IMR-90 (cell line): ENCODE measurements at regions not wholly inside any gene's neighbourhood (a gene's known extent, or its start where the extent isn't known, plus 50 kb on each side); places are given as distances from the start of the nearest gene placed in this dataset.

Source experiments
- ATAC-seq: fragments of 200-7000 bp; cut with Tn5 transposase; 2 replicates; pipeline ENCODE4 v1.9.1; 2020; ENCODE audit warnings: low read depth, mild to moderate bottlenecking, moderate library complexity
- BruUV-seq: library from RNA; stranded (reverse); fragments of 400-500 nt; replicated peaks from 2 replicates; lab custom pipeline; 2021; lab: Mats Ljungman, UMichigan
- CTCF ChIA-PET: fragments of 300-600 bp; formaldehyde crosslinking; extraction: SDS; loops from one replicate; lab custom pipeline; 2021; ENCODE audit warnings: antibody characterized with exemption; lab: Yijun Ruan, JAX
- POLR2A ChIA-PET: fragments of 300-600 bp; sonication (Branson Sonifier 250); formaldehyde crosslinking; loops from one replicate; lab custom pipeline; 2022; ENCODE audit warnings: antibody characterized with exemption; ENCODE audit not compliant: unreplicated experiment; lab: Charles Lee
- DNase-seq: peaks from one replicate; pipeline ENCODE4 v3.0.0; 2013
- H2AFZ ChIP-seq: replicated peaks from 2 replicates; pipeline ENCODE3; 2013; ENCODE audit warnings: low read length, mild to moderate bottlenecking; ENCODE audit not compliant: poor library complexity
- H2AK5ac ChIP-seq: 2 replicates; pipeline ENCODE4 v1.6.1; 2013; ENCODE audit warnings: low read depth, low read length, inconsistent platforms
- H2AK9ac ChIP-seq: replicated peaks from 2 replicates; pipeline ENCODE3; 2013; ENCODE audit warnings: mild to moderate bottlenecking, low read depth, low read length, moderate library complexity; ENCODE audit not compliant: poor library complexity
- H2BK120ac ChIP-seq: 2 replicates; pipeline ENCODE4 v1.6.1; 2013; ENCODE audit warnings: low read depth, low read length, inconsistent platforms
- H2BK15ac ChIP-seq: 3 replicates; pipeline ENCODE4 v1.6.1; 2013; ENCODE audit warnings: low read depth, low read length, inconsistent platforms
- H2BK20ac ChIP-seq: 2 replicates; pipeline ENCODE4 v1.6.1; 2013; ENCODE audit warnings: low read depth, mild to moderate bottlenecking, inconsistent platforms, low read length, moderate library complexity
- H2BK5ac ChIP-seq: 2 replicates; pipeline ENCODE4 v1.6.1; 2013; ENCODE audit warnings: mild to moderate bottlenecking, low read depth, low read length, inconsistent platforms; ENCODE audit not compliant: poor library complexity, severe bottlenecking
- H3K14ac ChIP-seq: replicated peaks from 2 replicates; pipeline ENCODE4 v1.6.1; 2013; ENCODE audit warnings: low read depth, low read length, inconsistent platforms
- H3K18ac ChIP-seq: 2 replicates; pipeline ENCODE4 v1.6.1; 2013; ENCODE audit warnings: low read depth, low read length, control low read depth
- H3K23ac ChIP-seq: 2 replicates; pipeline ENCODE4 v1.6.1; 2013; ENCODE audit warnings: low read depth, low read length, inconsistent platforms
- H3K27ac ChIP-seq: 2 replicates; pipeline ENCODE4 v1.5.1; 2013; ENCODE audit warnings: mild to moderate bottlenecking, control low read depth, low read length; ENCODE audit not compliant: insufficient read depth
- H3K27me3 ChIP-seq: 2 replicates; pipeline ENCODE4 v1.6.1; 2013; ENCODE audit warnings: low read length; ENCODE audit not compliant: control insufficient read depth, insufficient read depth
- H3K36me3 ChIP-seq: 2 replicates; pipeline ENCODE4 v1.6.1; 2013; ENCODE audit warnings: low read length, mixed read lengths; ENCODE audit not compliant: control insufficient read depth, insufficient read depth
- H3K4ac ChIP-seq: 2 replicates; pipeline ENCODE4 v1.6.1; 2013; ENCODE audit warnings: low read depth, low read length, inconsistent platforms
- H3K4me1 ChIP-seq: 2 replicates; pipeline ENCODE4 v1.6.1; 2013; ENCODE audit warnings: low read length, mixed read lengths; ENCODE audit not compliant: control insufficient read depth, insufficient read depth
- H3K4me2 ChIP-seq: 2 replicates; pipeline ENCODE4 v1.6.1; 2013; ENCODE audit warnings: low read depth, mild to moderate bottlenecking, control low read depth, low read length, moderate library complexity
- H3K4me3 ChIP-seq: 2 replicates; pipeline ENCODE4 v1.5.1; 2013; ENCODE audit warnings: low read depth, mild to moderate bottlenecking, control low read depth, low read length, moderate library complexity; ENCODE audit not compliant: insufficient read depth
- H3K56ac ChIP-seq: 2 replicates; pipeline ENCODE4 v1.6.1; 2013; ENCODE audit warnings: low read length, inconsistent platforms; ENCODE audit not compliant: insufficient read depth; ENCODE audit errors: extremely low read depth
- H3K79me1 ChIP-seq, 2 experiments: 2 replicates each; pipeline ENCODE4 v1.6.1; 2013; ENCODE audit warnings: low read length in 2 of 2, inconsistent platforms in 1 of 2, low read depth in 1 of 2
- H3K9ac ChIP-seq: 2 replicates; pipeline ENCODE4 v1.6.1; 2013; ENCODE audit warnings: low read depth, low read length, control low read depth
- H3K9me1 ChIP-seq: 2 replicates; pipeline ENCODE4 v1.6.1; 2013; ENCODE audit warnings: low read length, inconsistent platforms; ENCODE audit not compliant: insufficient read depth
- H3K9me3 ChIP-seq: 2 replicates; pipeline ENCODE4 v1.6.1; 2013; ENCODE audit warnings: low read length; ENCODE audit not compliant: control insufficient read depth, insufficient read depth
- H4K20me1 ChIP-seq: 2 replicates; pipeline ENCODE4 v1.6.1; 2013; ENCODE audit warnings: low read length, inconsistent platforms; ENCODE audit not compliant: insufficient read depth
- H4K5ac ChIP-seq: 2 replicates; pipeline ENCODE4 v1.6.1; 2013; ENCODE audit warnings: mild to moderate bottlenecking, low read depth, low read length, control low read depth
- H4K8ac ChIP-seq, 2 experiments: 2 replicates each; pipeline ENCODE4 v1.6.1; 2013; ENCODE audit warnings: low read depth in 2 of 2, low read length in 2 of 2, control low read depth in 1 of 2, inconsistent platforms in 1 of 2
- H4K91ac ChIP-seq: 2 replicates; pipeline ENCODE4 v1.6.1; 2013; ENCODE audit warnings: low read depth, low read length, inconsistent platforms; ENCODE audit not compliant: insufficient read depth
- BHLHE40 ChIP-seq: fragments of 150-350 bp; IDR thresholded peaks from 2 replicates; pipeline ENCODE4 v1.6.1; 2016; ENCODE audit warnings: mild to moderate bottlenecking, low read depth, low read length
- CEBPB ChIP-seq: IDR thresholded peaks from 2 replicates; pipeline ENCODE4 v1.6.1; 2012; ENCODE audit warnings: low read depth, low read length, improper control_type of control experiment
- CTCF ChIP-seq: conservative IDR thresholded peaks from 2 replicates; pipeline ENCODE4 v1.5.1; 2012; ENCODE audit warnings: mild to moderate bottlenecking, low read depth, low read length, improper control_type of control experiment
- FOS ChIP-seq: fragments of 150-350 bp; IDR thresholded peaks from 2 replicates; pipeline ENCODE4 v1.6.1; 2016; ENCODE audit warnings: low read depth, low read length
- MAFK ChIP-seq: IDR thresholded peaks from 2 replicates; pipeline ENCODE4 v1.6.1; 2012; ENCODE audit warnings: low read depth, low read length, improper control_type of control experiment
- MXI1 ChIP-seq: IDR thresholded peaks from 2 replicates; pipeline ENCODE4 v1.6.1; 2012; ENCODE audit warnings: low read depth, mild to moderate bottlenecking, low read length, moderate library complexity, borderline replicate concordance
- NFE2L2 ChIP-seq: fragments of 150-350 bp; IDR thresholded peaks from 2 replicates; pipeline ENCODE4 v1.6.1; 2016; ENCODE audit warnings: low read depth, mild to moderate bottlenecking, low read length
- POLR2A ChIP-seq: IDR thresholded peaks from 2 replicates; pipeline ENCODE4 v1.6.1; 2012; ENCODE audit warnings: mild to moderate bottlenecking, low read depth, low read length
- RAD21 ChIP-seq: IDR thresholded peaks from 2 replicates; pipeline ENCODE4 v1.6.1; 2012; ENCODE audit warnings: low read length, improper control_type of control experiment
- RCOR1 ChIP-seq: IDR thresholded peaks from 2 replicates; pipeline ENCODE4 v1.6.1; 2012; ENCODE audit warnings: mild to moderate bottlenecking, low read length, improper control_type of control experiment; ENCODE audit not compliant: insufficient replicate concordance
- SMC3 ChIP-seq: fragments of 150-350 bp; IDR thresholded peaks from 2 replicates; pipeline ENCODE4 v1.6.1; 2016; ENCODE audit warnings: low read depth, mild to moderate bottlenecking, antibody characterized with exemption, low read length, moderate library complexity
- USF2 ChIP-seq: fragments of 150-350 bp; IDR thresholded peaks from 2 replicates; pipeline ENCODE4 v1.6.1; 2017; ENCODE audit warnings: mild to moderate bottlenecking, antibody characterized with exemption, low read length, low read depth
- WGBS, 2 experiments: methylation state at CpG; one replicate each; pipeline versions ENCODE4 v1.1.5 to v1.1.7; 2013; ENCODE audit warnings: missing lambda C conversion rate in 2 of 2; ENCODE audit not compliant: insufficient read length in 1 of 2; ENCODE audit errors: extremely low coverage in 2 of 2; 5-methylcytosine and 5-hydroxymethylcytosine counted together
- dilution Hi-C: fragments of 300-500 bp; cut with HindIII; formaldehyde crosslinking; loops from one replicate; pipeline ENCODE4 v1.14.3; 2018; ENCODE audit warnings: low sequenced_read_pairs; ENCODE audit not compliant: unreplicated experiment
- in situ Hi-C: fragments of 300-500 bp; cut with MboI; formaldehyde crosslinking; loops from 3 replicates; pipeline ENCODE4 v1.14.3; 2019; ENCODE audit warnings: low sequenced_read_pairs, inconsistent platforms, mixed read lengths
- intact Hi-C: fragments of 100-400 bp; cut with micrococcal nuclease; formaldehyde crosslinking; loops from 2 replicates; pipeline ENCODE4 v1.10.0; 2022

GRCh38 chr3:152104847-152105415 is 163.8 kb upstream of the MBNL1 start:
- BruUV-seq, result no TSS peak
- Histone ChIP-seq H3K23ac (no peak overlapping the region), H3K14ac (no peak overlapping the region), H3K4ac (no peak overlapping the region), H3K36me3 (no peaks in the 10 kb centered on the region), H2AK5ac (no peak overlapping the region), H2BK5ac (no peak overlapping the region), H3K79me1 (no peaks in the 10 kb centered on the region), H4K20me1 (no peaks in the 10 kb centered on the region), H3K4me3 (no peak overlapping the region), H2AFZ (no peak overlapping the region), H3K9me3 (no peaks in the 10 kb centered on the region), H2AK9ac (no peak overlapping the region), H3K9me1 (peaks cover 5% of the 10 kb centered on the region; the same call in 1 of the 2 replicates), H4K8ac (no peak overlapping the region), H3K18ac (no peak overlapping the region), H3K27ac (no peak overlapping the region), H3K56ac (no peak overlapping the region), H2BK15ac (no peak overlapping the region), H2BK120ac (no peak overlapping the region), H3K4me2 (no peak overlapping the region), H4K5ac (no peak overlapping the region), H3K27me3 (no peaks in the 10 kb centered on the region), H3K9ac (no peak overlapping the region), H4K91ac (no peak overlapping the region), H3K4me1 (peaks cover 2% of the 10 kb centered on the region; the same call in 1 of the 2 replicates), H2BK20ac (no peak overlapping the region)
- dilution Hi-C loops (no loop called here), in situ Hi-C loops (no loop called here), intact Hi-C loops (no loop called here)
- ChIA-PET POLR2A (no interaction called here), CTCF (no interaction called here)
- no peak for DNase-seq
- no peak for TF ChIP-seq POLR2A
- TF ChIP-seq NFE2L2, result no peak
- no peak for TF ChIP-seq RAD21
- TF ChIP-seq USF2, result no peak
- no peak for TF ChIP-seq CEBPB
- TF ChIP-seq SMC3, result no peak
- TF ChIP-seq BHLHE40, result no peak
- no peak for TF ChIP-seq CTCF
- TF ChIP-seq RCOR1, result no peak
- no peak for TF ChIP-seq FOS
- no peak for TF ChIP-seq MAFK
- no peak for TF ChIP-seq MXI1
- ATAC-seq, result no peak
- WGBS, 2 experiments, result no CpG with 5 or more reads among the region's 3 CpGs
